Kidney (tissue), 13 donors: ENCODE measurements at regions not wholly inside any gene's neighbourhood (a gene's known extent, or its start where the extent isn't known, plus 50 kb on each side); places are given as distances from the start of the nearest gene placed in this dataset.

Experiments
- DNase-seq, 5 donors: peaks; one replicate each; pipeline ENCODE4 v3.0.0-alpha.2; 2013 to 2020
- FAIRE-seq: peaks from 2 replicates; lab custom pipeline; 2012; peaks lifted over from hg19 to GRCh38; lab: Jason Lieb, UNC
- H3K27ac ChIP-seq, 2 donors: one replicate each; pipeline ENCODE4 v1.7.0; 2013; ENCODE audit warnings: low read depth in 2 of 2, low read length in 2 of 2, inconsistent platforms in 1 of 2
- H3K27me3 ChIP-seq: one replicate; pipeline ENCODE4 v1.7.1; 2013; ENCODE audit warnings: low read length, inconsistent platforms; ENCODE audit not compliant: control insufficient read depth, insufficient read depth
- H3K36me3 ChIP-seq, 3 donors: one replicate each; pipeline versions ENCODE4 v1.7.0 to v1.7.1; 2013; ENCODE audit warnings: low read length in 3 of 3, control low read depth in 1 of 3, inconsistent platforms in 1 of 3; ENCODE audit not compliant: insufficient read depth in 3 of 3, control insufficient read depth in 2 of 3
- H3K4me1 ChIP-seq, 3 donors: one replicate each; pipeline versions ENCODE4 v1.7.0 to v1.7.1; 2013; ENCODE audit warnings: low read length in 3 of 3, inconsistent platforms in 1 of 3, low read depth in 1 of 3; ENCODE audit not compliant: control insufficient read depth in 2 of 3, insufficient read depth in 2 of 3
- H3K4me3 ChIP-seq, 3 donors: one replicate each; pipeline versions ENCODE4 v1.7.0 to v1.8.1; 2013; ENCODE audit warnings: low read length in 3 of 3, control low read depth in 1 of 3, inconsistent platforms in 1 of 3
- H3K9ac ChIP-seq, 3 donors: one replicate each; pipeline versions ENCODE4 v1.7.0 to v1.7.1; 2013; ENCODE audit warnings: low read length in 3 of 3, control low read depth in 1 of 3, inconsistent platforms in 1 of 3
- H3K9me3 ChIP-seq, 3 donors: one replicate each; pipeline versions ENCODE4 v1.7.0 to v1.7.1; 2013; ENCODE audit warnings: low read length in 3 of 3, control low read depth in 1 of 3, inconsistent platforms in 1 of 3; ENCODE audit not compliant: control insufficient read depth in 2 of 3, insufficient read depth in 1 of 3
- intact Hi-C: fragments of 100-400 bp; cut with DNase I; formaldehyde crosslinking; loops from one replicate; pipeline ENCODE4 v1.11.1; 2022
- TF ChIP-seq, protein P1 (sequence below): IDR thresholded peaks from 3 replicates; pipeline ENCODE4 v1.5.1; 2012; ENCODE audit warnings: mild to moderate bottlenecking, moderate library complexity, borderline replicate concordance; ENCODE audit not compliant: insufficient read depth; ENCODE audit errors: extremely low read depth
- donor health status: control.
- donor health status: control.
- donor health status: control.
- donor health status: control.
- donor health status: control.
- donor health status: DM: yes; HTN: yes; CAD: no.
- donor health status: Normal renal cell carcinoma (clear cell type).

DNA sequence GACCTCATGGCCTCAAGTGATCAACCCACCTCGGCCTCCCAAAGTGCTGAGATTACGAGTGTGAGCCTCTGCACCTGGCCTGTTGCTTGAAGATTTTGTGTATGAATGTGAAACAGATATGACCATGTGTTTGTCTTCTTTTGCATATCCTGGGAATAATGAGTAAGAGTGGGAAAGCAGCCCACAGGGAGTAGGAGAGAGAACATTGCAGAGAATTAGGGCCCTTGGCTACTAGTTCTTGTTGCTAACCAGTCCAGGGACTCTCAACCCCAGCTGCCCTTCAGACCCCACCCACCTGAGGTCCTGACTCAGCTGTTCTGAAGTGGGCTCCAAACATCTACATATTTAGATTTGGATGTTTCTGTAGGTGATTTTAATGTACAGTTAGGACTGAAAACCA is 125.5 kb downstream of the MTX3 start:
- H3K9ac ChIP-seq: no peak overlapping the region
- no peaks in the 10 kb centered on the region for H3K27me3 ChIP-seq
- intact Hi-C loops: no loop called here
- no peaks in the 10 kb centered on the region for H3K9me3 ChIP-seq
- TF ChIP-seq, protein P1, sequence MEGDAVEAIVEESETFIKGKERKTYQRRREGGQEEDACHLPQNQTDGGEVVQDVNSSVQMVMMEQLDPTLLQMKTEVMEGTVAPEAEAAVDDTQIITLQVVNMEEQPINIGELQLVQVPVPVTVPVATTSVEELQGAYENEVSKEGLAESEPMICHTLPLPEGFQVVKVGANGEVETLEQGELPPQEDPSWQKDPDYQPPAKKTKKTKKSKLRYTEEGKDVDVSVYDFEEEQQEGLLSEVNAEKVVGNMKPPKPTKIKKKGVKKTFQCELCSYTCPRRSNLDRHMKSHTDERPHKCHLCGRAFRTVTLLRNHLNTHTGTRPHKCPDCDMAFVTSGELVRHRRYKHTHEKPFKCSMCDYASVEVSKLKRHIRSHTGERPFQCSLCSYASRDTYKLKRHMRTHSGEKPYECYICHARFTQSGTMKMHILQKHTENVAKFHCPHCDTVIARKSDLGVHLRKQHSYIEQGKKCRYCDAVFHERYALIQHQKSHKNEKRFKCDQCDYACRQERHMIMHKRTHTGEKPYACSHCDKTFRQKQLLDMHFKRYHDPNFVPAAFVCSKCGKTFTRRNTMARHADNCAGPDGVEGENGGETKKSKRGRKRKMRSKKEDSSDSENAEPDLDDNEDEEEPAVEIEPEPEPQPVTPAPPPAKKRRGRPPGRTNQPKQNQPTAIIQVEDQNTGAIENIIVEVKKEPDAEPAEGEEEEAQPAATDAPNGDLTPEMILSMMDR: no peak
- DNase-seq (no peak), FAIRE-seq (no peak)
- H3K4me3 ChIP-seq: no peak overlapping the region
- no peak overlapping the region for H3K27ac ChIP-seq
- H3K36me3 ChIP-seq: no peaks in the 10 kb centered on the region
- no peaks in the 10 kb centered on the region for H3K4me1 ChIP-seq

DNA sequence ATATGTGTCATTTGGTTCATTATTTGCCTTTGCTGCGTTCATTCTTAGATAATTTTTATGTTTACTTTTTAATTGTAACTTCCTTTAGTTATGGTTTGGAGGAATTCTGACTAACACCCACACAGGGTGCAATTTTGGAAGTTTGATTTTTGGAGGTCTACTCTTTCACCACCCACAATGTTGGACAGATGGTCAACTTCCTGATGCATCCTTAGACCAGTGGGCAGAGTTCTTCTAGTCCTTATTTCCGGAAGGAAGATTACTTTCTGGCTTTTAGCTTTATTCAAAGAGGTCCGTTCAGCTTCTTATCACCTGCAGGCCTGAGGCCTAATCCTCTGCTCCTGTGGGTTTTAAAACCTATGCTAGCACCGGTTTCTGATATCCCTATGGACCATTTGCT is 126.7 kb downstream of the MTX3 start:
- Histone ChIP-seq H3K4me1 (no peaks in the 10 kb centered on the region), H3K27ac (no peak overlapping the region), H3K9ac (no peak overlapping the region), H3K36me3 (no peaks in the 10 kb centered on the region), H3K4me3 (no peak overlapping the region), H3K27me3 (no peaks in the 10 kb centered on the region), H3K9me3 (no peaks in the 10 kb centered on the region)
- FAIRE-seq (no peak), DNase-seq (no peak)
- intact Hi-C loops: no loop called here
- TF ChIP-seq, protein P1: no peak

DNA sequence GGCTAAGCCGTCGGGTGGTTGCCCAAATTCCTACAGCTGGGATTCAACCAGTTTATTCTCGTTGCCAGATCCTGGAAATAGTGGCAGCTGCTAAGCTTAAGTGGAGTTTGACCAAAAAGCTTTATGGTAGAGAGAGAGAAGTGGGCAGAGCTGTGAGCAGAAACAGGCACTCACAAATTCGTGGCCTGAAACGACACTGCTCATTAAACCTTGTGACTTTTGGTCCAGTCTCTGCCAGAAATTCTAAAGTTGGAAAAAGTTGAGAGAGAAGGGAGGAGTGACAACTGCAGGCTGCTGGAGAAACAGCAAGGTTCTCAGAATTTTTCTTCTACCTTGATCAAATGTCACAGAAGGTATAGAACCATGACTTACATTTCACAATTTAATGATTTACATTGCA is 131.5 kb downstream of the MTX3 start:
- peak in 2 of 5 donors; percentile 59 to 74 for DNase-seq
- no peaks in the 10 kb centered on the region for H3K36me3 ChIP-seq
- intact Hi-C loops: no loop called here
- no peaks in the 10 kb centered on the region for H3K4me1 ChIP-seq
- FAIRE-seq: peak; percentile 30
- no peaks in the 10 kb centered on the region for H3K9me3 ChIP-seq
- H3K27me3 ChIP-seq: no peaks in the 10 kb centered on the region
- peak overlapping the region in 1 of 3 donors; percentile 0 for H3K9ac ChIP-seq
- TF ChIP-seq, protein P1: peak; percentile 10
- no peak overlapping the region for H3K4me3 ChIP-seq
- no peak overlapping the region for H3K27ac ChIP-seq

GRCh38 chr5:79858410-79858723 is 132.7 kb downstream of the MTX3 start:
- intact Hi-C loops: no loop called here
- FAIRE-seq (no peak), DNase-seq (no peak)
- no peak overlapping the region for H3K9ac ChIP-seq
- H3K36me3 ChIP-seq: no peaks in the 10 kb centered on the region
- no peaks in the 10 kb centered on the region for H3K4me1 ChIP-seq
- H3K9me3 ChIP-seq: no peaks in the 10 kb centered on the region
- H3K27ac ChIP-seq: no peak overlapping the region
- H3K27me3 ChIP-seq: no peaks in the 10 kb centered on the region
- no peak overlapping the region for H3K4me3 ChIP-seq
- TF ChIP-seq, protein P1: no peak
